Large intestine (tissue), 3 donors: ENCODE measurements at regions not wholly inside any gene's neighbourhood (a gene's known extent, or its start where the extent isn't known, plus 50 kb on each side); places are given as distances from the start of the nearest gene placed in this dataset.

Experiments used
- DNase-seq, 2 donors: peaks; one replicate each; pipeline versions ENCODE4 v3.0.0 to v3.0.0-alpha.2; 2013
- H3K27ac ChIP-seq: one replicate; pipeline ENCODE4 v1.5.1; 2013; ENCODE audit warnings: low read length
- H3K27me3 ChIP-seq: 2 replicates; pipeline ENCODE4 v1.6.1; 2013; ENCODE audit warnings: low read length; ENCODE audit not compliant: control insufficient read depth, insufficient read depth
- H3K36me3 ChIP-seq: 2 replicates; pipeline ENCODE4 v1.6.1; 2013; ENCODE audit warnings: low read length; ENCODE audit not compliant: control insufficient read depth, insufficient read depth
- H3K4me1 ChIP-seq: one replicate; pipeline ENCODE4 v1.6.1; 2013; ENCODE audit warnings: low read length; ENCODE audit not compliant: control insufficient read depth, insufficient read depth
- H3K4me3 ChIP-seq: one replicate; pipeline ENCODE4 v1.5.1; 2013; ENCODE audit warnings: low read length
- H3K9me3 ChIP-seq: one replicate; pipeline ENCODE4 v1.6.1; 2013; ENCODE audit warnings: mild to moderate bottlenecking, low read depth, low read length, moderate library complexity; ENCODE audit not compliant: control insufficient read depth
- WGBS: methylation state at CpG from one replicate; pipeline ENCODE4 v1.1.5; 2013; ENCODE audit warnings: low lambda C conversion rate; ENCODE audit not compliant: insufficient coverage; 5-methylcytosine and 5-hydroxymethylcytosine counted together

- no peak overlapping the region for H3K4me3 ChIP-seq
- DNase-seq: peak in 1 of 2 donors; percentile 41
- no peaks in the 10 kb centered on the region for H3K9me3 ChIP-seq
- H3K27me3 ChIP-seq: no peaks in the 10 kb centered on the region
- H3K27ac ChIP-seq: no peak overlapping the region
- no peaks in the 10 kb centered on the region for H3K4me1 ChIP-seq
- no CpG with 5 or more reads among the region's 4 CpGs for WGBS
- H3K36me3 ChIP-seq: no peaks in the 10 kb centered on the region
These were observed 84.0 kb upstream of the NEUROD1 start for GRCh38 chr2:181764095-181764963.

GRCh38 chr2:181766129-181766528, 85.8 kb upstream of the NEUROD1 start:
- H3K27ac ChIP-seq: no peak overlapping the region
- no peaks in the 10 kb centered on the region for H3K4me1 ChIP-seq
- no peaks in the 10 kb centered on the region for H3K27me3 ChIP-seq
- no peak for DNase-seq
- no peaks in the 10 kb centered on the region for H3K9me3 ChIP-seq
- H3K4me3 ChIP-seq: no peak overlapping the region
- no peaks in the 10 kb centered on the region for H3K36me3 ChIP-seq

GRCh38 chr2:181770150-181770549, 89.8 kb upstream of the NEUROD1 start:
- no peaks in the 10 kb centered on the region for H3K36me3 ChIP-seq
- no peak overlapping the region for H3K27ac ChIP-seq
- H3K27me3 ChIP-seq: no peaks in the 10 kb centered on the region
- no peak overlapping the region for H3K4me3 ChIP-seq
- no peaks in the 10 kb centered on the region for H3K4me1 ChIP-seq
- no peaks in the 10 kb centered on the region for H3K9me3 ChIP-seq
- DNase-seq: no peak

GRCh38 chr2:181771356-181771755, 91.0 kb upstream of the NEUROD1 start:
- Histone ChIP-seq H3K36me3 (no peaks in the 10 kb centered on the region), H3K27me3 (no peaks in the 10 kb centered on the region), H3K9me3 (no peaks in the 10 kb centered on the region), H3K4me1 (no peaks in the 10 kb centered on the region), H3K27ac (no peak overlapping the region), H3K4me3 (no peak overlapping the region)
- no peak for DNase-seq
- WGBS: no CpG with 5 or more reads among the region's 2 CpGs

- Histone ChIP-seq H3K27ac (no peak overlapping the region), H3K4me3 (no peak overlapping the region), H3K4me1 (no peaks in the 10 kb centered on the region), H3K9me3 (no peaks in the 10 kb centered on the region), H3K27me3 (no peaks in the 10 kb centered on the region), H3K36me3 (no peaks in the 10 kb centered on the region)
- WGBS: 100% methylated on average over 1 of the region's 4 CpGs
- no peak for DNase-seq
These were observed 92.0 kb upstream of the NEUROD1 start for GRCh38 chr2:181772334-181772733.

GRCh38 chr2:181772777-181773176, 92.5 kb upstream of the NEUROD1 start:
- no peak overlapping the region for H3K4me3 ChIP-seq
- no peak overlapping the region for H3K27ac ChIP-seq
- DNase-seq: no peak
- H3K4me1 ChIP-seq: no peaks in the 10 kb centered on the region
- H3K36me3 ChIP-seq: no peaks in the 10 kb centered on the region
- WGBS: no CpG with 5 or more reads among the region's 1 CpG
- no peaks in the 10 kb centered on the region for H3K9me3 ChIP-seq
- H3K27me3 ChIP-seq: no peaks in the 10 kb centered on the region

GRCh38 chr2:181774685-181775084, 94.4 kb upstream of the NEUROD1 start:
- WGBS: 91% methylated on average over 1 of the region's 4 CpGs
- DNase-seq: no peak
- no peak overlapping the region for H3K4me3 ChIP-seq
- H3K27me3 ChIP-seq: no peaks in the 10 kb centered on the region
- no peak overlapping the region for H3K27ac ChIP-seq
- peaks cover 9% of the 10 kb centered on the region for H3K4me1 ChIP-seq
- no peaks in the 10 kb centered on the region for H3K36me3 ChIP-seq
- no peaks in the 10 kb centered on the region for H3K9me3 ChIP-seq

- H3K9me3 ChIP-seq: no peaks in the 10 kb centered on the region
- H3K36me3 ChIP-seq: no peaks in the 10 kb centered on the region
- 100% methylated on average over 1 of the region's 3 CpGs for WGBS
- no peaks in the 10 kb centered on the region for H3K27me3 ChIP-seq
- no peak for DNase-seq
- no peak overlapping the region for H3K4me3 ChIP-seq
- H3K4me1 ChIP-seq: peaks cover 25% of the 10 kb centered on the region
- no peak overlapping the region for H3K27ac ChIP-seq
These were observed 96.0 kb upstream of the NEUROD1 start for GRCh38 chr2:181776336-181776735.

- H3K9me3 ChIP-seq: no peaks in the 10 kb centered on the region
- H3K4me1 ChIP-seq: peaks cover 39% of the 10 kb centered on the region
- H3K27ac ChIP-seq: no peak overlapping the region
- H3K4me3 ChIP-seq: no peak overlapping the region
- H3K36me3 ChIP-seq: no peaks in the 10 kb centered on the region
- no peak for DNase-seq
- H3K27me3 ChIP-seq: no peaks in the 10 kb centered on the region
- 60% methylated on average over 1 of the region's 3 CpGs for WGBS
These were observed 97.4 kb upstream of the NEUROD1 start for GRCh38 chr2:181777734-181778133.

GRCh38 chr2:181778621-181779201, 98.4 kb upstream of the NEUROD1 start:
- WGBS: no CpG with 5 or more reads among the region's 2 CpGs
- no peak for DNase-seq

More at GRCh38 chr2:181778621-181779201, 98.4 kb upstream of the NEUROD1 start:
- no peaks in the 10 kb centered on the region for H3K36me3 ChIP-seq
- no peak overlapping the region for H3K27ac ChIP-seq
- no peak overlapping the region for H3K4me3 ChIP-seq
- peaks cover 49% of the 10 kb centered on the region for H3K4me1 ChIP-seq
- no peaks in the 10 kb centered on the region for H3K9me3 ChIP-seq
- no peaks in the 10 kb centered on the region for H3K27me3 ChIP-seq
